Aorta (tissue), 5 donors: ENCODE measurements at regions not wholly inside any gene's neighbourhood (a gene's known extent, or its start where the extent isn't known, plus 50 kb on each side); places are given as distances from the start of the nearest gene placed in this dataset.

Experiments
- ATAC-seq: fragments of 200-7000 bp; cut with Tn5 transposase; one replicate; pipeline ENCODE4 v1.9.1; 2022; ENCODE audit warnings: moderate library complexity; ENCODE audit not compliant: low FRiP score
- DNase-seq, 2 donors: peaks; one replicate each; pipeline ENCODE4 v3.0.0-alpha.2; 2020
- H3K27ac ChIP-seq, 2 donors: one replicate each; pipeline ENCODE4 v1.5.1; 2013; ENCODE audit warnings: low read length in 2 of 2, mild to moderate bottlenecking in 2 of 2, moderate library complexity in 2 of 2, control low read depth in 1 of 2, inconsistent platforms in 1 of 2, low read depth in 1 of 2
- H3K27me3 ChIP-seq, 2 donors: one replicate each; pipeline ENCODE4 v1.6.1; 2013; ENCODE audit warnings: control low read depth in 1 of 2, low read length in 1 of 2, mild to moderate bottlenecking in 1 of 2, moderate library complexity in 1 of 2; ENCODE audit not compliant: insufficient read depth in 2 of 2, control insufficient read depth in 1 of 2
- H3K36me3 ChIP-seq, 2 donors: one replicate each; pipeline ENCODE4 v1.6.1; 2013; ENCODE audit warnings: control low read depth in 1 of 2, low read length in 1 of 2, mild to moderate bottlenecking in 1 of 2; ENCODE audit not compliant: insufficient read depth in 2 of 2, control insufficient read depth in 1 of 2
- H3K4me1 ChIP-seq, 2 donors: one replicate each; pipeline ENCODE4 v1.6.1; 2013; ENCODE audit warnings: low read length in 2 of 2, control low read depth in 1 of 2, mild to moderate bottlenecking in 1 of 2, moderate library complexity in 1 of 2; ENCODE audit not compliant: insufficient read depth in 2 of 2, control insufficient read depth in 1 of 2
- H3K4me3 ChIP-seq, 2 donors: one replicate each; pipeline ENCODE4 v1.5.1; 2013; ENCODE audit warnings: low read length in 2 of 2, control low read depth in 1 of 2, mild to moderate bottlenecking in 1 of 2
- H3K9me3 ChIP-seq: one replicate; pipeline ENCODE4 v1.6.1; 2013; ENCODE audit warnings: mild to moderate bottlenecking, low read length; ENCODE audit not compliant: control insufficient read depth
- WGBS, 2 donors: extraction: QIAGEN DNeasy Blood & Tissue Kit; methylation state at CpG; one replicate each; pipeline ENCODE4 v1.1.7; 2013; 5-methylcytosine and 5-hydroxymethylcytosine counted together
- intact Hi-C, 2 donors: fragments of 100-400 bp; cut with DNase I; formaldehyde crosslinking; loops; one replicate each; pipeline versions ENCODE4 v1.14.2 to v1.15.0; 2022
- donor health status: healthy with polysubstance abuse.
- donor health status: Bipolar disorder and iron deficiency.
- donor health status: DM: no; HTN: no; CAD: no.
- donor health status: DM: no; HTN: no; CAD: no.
- donor health status: DM: yes; HTN: yes; CAD: no.

GRCh38 chr7:101688995-101689907, 60.2 kb upstream of the MYL10 start:
- no peaks in the 10 kb centered on the region for H3K27me3 ChIP-seq
- DNase-seq (no peak), ATAC-seq (no peak)
- no peaks in the 10 kb centered on the region for H3K9me3 ChIP-seq
- WGBS, 2 donors = 76 to 80% methylated on average over 15 of the region's 15 CpGs
- no peak overlapping the region for H3K4me3 ChIP-seq
- intact Hi-C loops = loop anchor here (1.0 to 10.0 kb wide), 6 partner anchors 126 to 584 kb away; partner anchors contain the start of gene CUX1 (in 1 of the 2)
- H3K27ac ChIP-seq = no peak overlapping the region
- H3K4me1 ChIP-seq = no peaks in the 10 kb centered on the region
- H3K36me3 ChIP-seq = no peaks in the 10 kb centered on the region

GRCh38 chr7:101690061-101690460, 61.0 kb upstream of the MYL10 start:
- Histone ChIP-seq H3K27me3 (no peaks in the 10 kb centered on the region), H3K4me3 (no peak overlapping the region), H3K9me3 (no peaks in the 10 kb centered on the region), H3K27ac (no peak overlapping the region), H3K4me1 (no peaks in the 10 kb centered on the region), H3K36me3 (no peaks in the 10 kb centered on the region)
- DNase-seq (no peak), ATAC-seq (no peak)
- intact Hi-C loops = no loop called here
- 85 to 88% methylated on average over 6 of the region's 6 CpGs for WGBS, 2 donors

GRCh38 chr7:101691822-101692384, 62.8 kb upstream of the MYL10 start:
- Histone ChIP-seq H3K4me1 (no peaks in the 10 kb centered on the region), H3K27me3 (no peaks in the 10 kb centered on the region), H3K27ac (no peak overlapping the region), H3K4me3 (no peak overlapping the region), H3K36me3 (no peaks in the 10 kb centered on the region), H3K9me3 (no peaks in the 10 kb centered on the region)
- intact Hi-C loops = no loop called here
- no peak for DNase-seq
- no peak for ATAC-seq
- 85 to 88% methylated on average over 12 of the region's 12 CpGs for WGBS, 2 donors

- 86 to 89% methylated on average over 14 of the region's 14 CpGs for WGBS, 2 donors
- Histone ChIP-seq H3K4me3 (no peak overlapping the region), H3K27me3 (no peaks in the 10 kb centered on the region), H3K36me3 (no peaks in the 10 kb centered on the region), H3K27ac (no peak overlapping the region), H3K4me1 (no peaks in the 10 kb centered on the region), H3K9me3 (no peaks in the 10 kb centered on the region)
- intact Hi-C loops = no loop called here
- no peak for ATAC-seq
- DNase-seq = no peak
These were observed 64.5 kb upstream of the MYL10 start for GRCh38 chr7:101693498-101694091.

- intact Hi-C loops = no loop called here
- ATAC-seq = no peak
These were observed 69.9 kb upstream of the MYL10 start for GRCh38 chr7:101698964-101699363.

GRCh38 chr7:101699399-101699798, 70.3 kb upstream of the MYL10 start:
- intact Hi-C loops = no loop called here
- 88 to 93% methylated on average over 3 of the region's 3 CpGs for WGBS, 2 donors
- no peaks in the 10 kb centered on the region for H3K27me3 ChIP-seq

More at GRCh38 chr7:101698964-101699363, 69.9 kb upstream of the MYL10 start:
- Histone ChIP-seq H3K27ac (no peak overlapping the region), H3K36me3 (no peaks in the 10 kb centered on the region), H3K9me3 (no peaks in the 10 kb centered on the region), H3K27me3 (no peaks in the 10 kb centered on the region), H3K4me1 (no peaks in the 10 kb centered on the region), H3K4me3 (no peak overlapping the region)
- WGBS, 2 donors = 77 to 80% methylated on average over 11 of the region's 11 CpGs
- no peak for DNase-seq

GRCh38 chr7:101699881-101700823, 71.1 kb upstream of the MYL10 start:
- peaks cover 0 to 1% of the 10 kb centered on the region in 2 donors for H3K27me3 ChIP-seq
- H3K4me3 ChIP-seq = no peak overlapping the region
- no peaks in the 10 kb centered on the region for H3K36me3 ChIP-seq
- H3K9me3 ChIP-seq = no peaks in the 10 kb centered on the region
- intact Hi-C loops = no loop called here
- 47 to 65% methylated on average over 28 of the region's 28 CpGs for WGBS, 2 donors
- no peak for DNase-seq
- ATAC-seq = no peak
- no peaks in the 10 kb centered on the region for H3K4me1 ChIP-seq
- H3K27ac ChIP-seq = no peak overlapping the region

More at GRCh38 chr7:101699399-101699798, 70.3 kb upstream of the MYL10 start:
- no peak overlapping the region for H3K27ac ChIP-seq
- no peaks in the 10 kb centered on the region for H3K9me3 ChIP-seq
- no peaks in the 10 kb centered on the region for H3K36me3 ChIP-seq
- H3K4me1 ChIP-seq = no peaks in the 10 kb centered on the region
- DNase-seq (no peak), ATAC-seq (no peak)
- no peak overlapping the region for H3K4me3 ChIP-seq

- Histone ChIP-seq H3K36me3 (no peaks in the 10 kb centered on the region), H3K4me3 (no peak overlapping the region), H3K27ac (no peak overlapping the region), H3K27me3 (peaks cover 0 to 3% of the 10 kb centered on the region in 2 donors), H3K4me1 (no peaks in the 10 kb centered on the region), H3K9me3 (no peaks in the 10 kb centered on the region)
- WGBS, 2 donors = 89 to 91% methylated on average over 13 of the region's 13 CpGs
- ATAC-seq (no peak), DNase-seq (no peak)
- intact Hi-C loops = no loop called here
These were observed 72.2 kb upstream of the MYL10 start for GRCh38 chr7:101701153-101701794.
